GM20000 (cell line): ENCODE measurements at regions not wholly inside any gene's neighbourhood (a gene's known extent, or its start where the extent isn't known, plus 50 kb on each side); places are given as distances from the start of the nearest gene placed in this dataset.

Source experiments
- DNase-seq: peaks from one replicate; pipeline ENCODE4 v3.0.0; 2012; ENCODE audit warnings: low spot score
- CTCF ChIP-seq: IDR thresholded peaks from 2 replicates; pipeline ENCODE4 v1.5.1; 2012; ENCODE audit warnings: mild to moderate bottlenecking, control low read depth; ENCODE audit errors: extremely low read depth, missing control alignments

GRCh38 chr11:104817973-104818372 is 80.3 kb downstream of the CASP12 start:
- DNase-seq, result no peak
- TF ChIP-seq CTCF, result no peak

GRCh38 chr11:104813532-104813931 is 84.7 kb downstream of the CASP12 start:
- no peak for TF ChIP-seq CTCF
- no peak for DNase-seq

GRCh38 chr11:104812103-104812788 is 86.0 kb downstream of the CASP12 start:
- DNase-seq, result no peak
- TF ChIP-seq CTCF, result no peak

- no peak for TF ChIP-seq CTCF
- no peak for DNase-seq
These were observed 94.5 kb downstream of the CASP12 start for GRCh38 chr11:104803776-104804175.

GRCh38 chr11:104799251-104799650 is 99.0 kb downstream of the CASP12 start:
- DNase-seq, result peak; percentile 22
- no peak for TF ChIP-seq CTCF

GRCh38 chr11:104798789-104799188 is 99.5 kb downstream of the CASP12 start:
- DNase-seq, result peak; percentile 4
- TF ChIP-seq CTCF, result no peak

- no peak for TF ChIP-seq CTCF
- DNase-seq, result no peak
These were observed 102.0 kb downstream of the CASP12 start for GRCh38 chr11:104796301-104796700.
